Gastrocnemius medialis (tissue), 4 donors: ENCODE measurements at regions not wholly inside any gene's neighbourhood (a gene's known extent, or its start where the extent isn't known, plus 50 kb on each side); places are given as distances from the start of the nearest gene placed in this dataset.

Experiments
- ATAC-seq, 2 donors: fragments of 150-250 bp; one replicate each; pipeline ENCODE4 v1.9.1; 2016
- DNase-seq, 2 donors: peaks; one replicate each; pipeline ENCODE4 v3.0.0-alpha.2; 2019
- H3K27ac ChIP-seq, 4 donors: fragments of 200-600 bp; sonication (generic); 1 replicate in 1 of 4; 2 replicates in 3 of 4; pipeline ENCODE4 v1.5.1; 2016 to 2018; ENCODE audit warnings: mild to moderate bottlenecking in 2 of 4, moderate library complexity in 1 of 4
- H3K27me3 ChIP-seq, 3 donors: fragments of 200-600 bp; sonication (generic) in 2 of 3; 1 replicate in 1 of 3; 2 replicates in 2 of 3; pipeline versions ENCODE4 v1.5.1 to v1.6.0; 2016 to 2019; ENCODE audit warnings: mild to moderate bottlenecking in 1 of 3, moderate library complexity in 1 of 3
- H3K36me3 ChIP-seq, 2 donors: fragments of 200-600 bp; sonication (generic) in 1 of 2; one replicate each; pipeline ENCODE4 v1.5.1; 2017 to 2018
- H3K4me1 ChIP-seq, 2 donors: fragments of 200-600 bp; sonication (generic) in 1 of 2; one replicate each; pipeline ENCODE4 v1.5.1; 2016 to 2017; ENCODE audit warnings: mild to moderate bottlenecking in 2 of 2
- H3K4me3 ChIP-seq, 4 donors: fragments of 200-600 bp; sonication (generic) in 3 of 4; 1 replicate in 1 of 4; 2 replicates in 3 of 4; pipeline ENCODE4 v1.5.1; 2016 to 2019; ENCODE audit warnings: mild to moderate bottlenecking in 2 of 4
- H3K9me3 ChIP-seq, 3 donors: fragments of 200-600 bp; sonication (generic) in 2 of 3; 1 replicate in 1 of 3; 2 replicates in 2 of 3; pipeline ENCODE4 v1.5.1; 2016 to 2019
- CTCF ChIP-seq, 5 experiments: fragments of 450-650 bp in 3 of 5; fragments of 200-600 bp in 2 of 5; sonication (generic) in 2 of 5; IDR thresholded peaks in 4 of 5; conservative IDR thresholded peaks in 1 of 5; 1 replicate in 4 of 5; 2 replicates in 1 of 5; pipeline ENCODE4 v1.5.1; 2016 to 2019; ENCODE audit warnings: antibody characterized with exemption in 5 of 5, mild to moderate bottlenecking in 3 of 5, moderate library complexity in 3 of 5
- POLR2A ChIP-seq, 2 donors: fragments of 450-650 bp; IDR thresholded peaks; one replicate each; pipeline ENCODE4 v1.6.1; 2017; ENCODE audit warnings: antibody characterized with exemption in 2 of 2, mild to moderate bottlenecking in 2 of 2, moderate library complexity in 2 of 2
- in situ Hi-C, 4 donors: fragments of 200-750 bp; cut with MboI; loops; one replicate each; pipeline versions ENCODE4 v1.15.0 to v1.8.0; 2017; ENCODE audit warnings: low sequenced_read_pairs in 4 of 4
- intact Hi-C: fragments of 100-400 bp; cut with DNase I; formaldehyde crosslinking; loops from one replicate; pipeline ENCODE4 v1.15.1; 2023; ENCODE audit warnings: low total_unique reads

GRCh38 chr20:23229989-23230388, 120.6 kb upstream of the NXT1 start:
- Histone ChIP-seq H3K36me3 (no peaks in the 10 kb centered on the region), H3K9me3 (no peaks in the 10 kb centered on the region), H3K4me3 (no peak overlapping the region), H3K27ac (no peak overlapping the region), H3K4me1 (no peaks in the 10 kb centered on the region), H3K27me3 (no peaks in the 10 kb centered on the region)
- in situ Hi-C loops: loop anchor here in 2 of 4 donors (25.0 kb wide), 1 partner anchor 543 kb away; no protein-coding TSS in a partner anchor
- DNase-seq: no peak
- intact Hi-C loops: no loop called here
- no peak for TF ChIP-seq POLR2A (IDR thresholded peaks at IDR 0.05)
- no peak for TF ChIP-seq CTCF (IDR thresholded peaks at IDR 0.05 in 4 of 5, conservative IDR thresholded peaks at IDR 0.05 in 1 of 5)
- ATAC-seq: no peak

GRCh38 chr20:23228912-23229311, 121.7 kb upstream of the NXT1 start:
- DNase-seq: no peak
- TF ChIP-seq POLR2A (IDR thresholded peaks at IDR 0.05) (no peak), CTCF (IDR thresholded peaks at IDR 0.05 in 4 of 5, conservative IDR thresholded peaks at IDR 0.05 in 1 of 5) (no peak)
- H3K36me3 ChIP-seq: no peaks in the 10 kb centered on the region
- no peaks in the 10 kb centered on the region for H3K4me1 ChIP-seq
- intact Hi-C loops (no loop called here), in situ Hi-C loops (loop anchor here in 2 of 4 donors (25.0 kb wide), 1 partner anchor 542 kb away; no protein-coding TSS in a partner anchor)
- no peaks in the 10 kb centered on the region for H3K27me3 ChIP-seq
- no peaks in the 10 kb centered on the region for H3K9me3 ChIP-seq
- no peak for ATAC-seq
- H3K4me3 ChIP-seq: no peak overlapping the region
- no peak overlapping the region for H3K27ac ChIP-seq

- H3K27ac ChIP-seq: no peak overlapping the region
- no peaks in the 10 kb centered on the region for H3K9me3 ChIP-seq
- no peaks in the 10 kb centered on the region for H3K36me3 ChIP-seq
- no peaks in the 10 kb centered on the region for H3K4me1 ChIP-seq
- DNase-seq: no peak
- in situ Hi-C loops (loop anchor here in 2 of 4 donors (25.0 kb wide), 1 partner anchor 541 kb away; no protein-coding TSS in a partner anchor), intact Hi-C loops (no loop called here)
- ATAC-seq: no peak
- no peak overlapping the region for H3K4me3 ChIP-seq
- no peak for TF ChIP-seq CTCF (IDR thresholded peaks at IDR 0.05 in 4 of 5, conservative IDR thresholded peaks at IDR 0.05 in 1 of 5)
- no peak for TF ChIP-seq POLR2A (IDR thresholded peaks at IDR 0.05)
- H3K27me3 ChIP-seq: no peaks in the 10 kb centered on the region
Observed at GRCh38 chr20:23227976-23228375, 122.6 kb upstream of the NXT1 start.

- DNase-seq: no peak
- Histone ChIP-seq H3K4me1 (no peaks in the 10 kb centered on the region), H3K4me3 (no peak overlapping the region), H3K27ac (no peak overlapping the region), H3K9me3 (no peaks in the 10 kb centered on the region), H3K27me3 (no peaks in the 10 kb centered on the region), H3K36me3 (no peaks in the 10 kb centered on the region)
- intact Hi-C loops: no loop called here
- in situ Hi-C loops: loop anchor here in 2 of 4 donors (25.0 kb wide), 1 partner anchor 540 kb away; no protein-coding TSS in a partner anchor
- no peak for TF ChIP-seq CTCF (IDR thresholded peaks at IDR 0.05 in 4 of 5, conservative IDR thresholded peaks at IDR 0.05 in 1 of 5)
- no peak for TF ChIP-seq POLR2A (IDR thresholded peaks at IDR 0.05)
- no peak for ATAC-seq
Observed at GRCh38 chr20:23227274-23227673, 123.3 kb upstream of the NXT1 start.
